AG20443 (cell line): ENCODE measurements at regions not wholly inside any gene's neighbourhood (a gene's known extent, or its start where the extent isn't known, plus 50 kb on each side); places are given as distances from the start of the nearest gene placed in this dataset.

Experiments
- DNase-seq: peaks from one replicate; pipeline ENCODE4 v3.0.0; 2012; ENCODE audit warnings: low spot score, mixed read lengths

DNA sequence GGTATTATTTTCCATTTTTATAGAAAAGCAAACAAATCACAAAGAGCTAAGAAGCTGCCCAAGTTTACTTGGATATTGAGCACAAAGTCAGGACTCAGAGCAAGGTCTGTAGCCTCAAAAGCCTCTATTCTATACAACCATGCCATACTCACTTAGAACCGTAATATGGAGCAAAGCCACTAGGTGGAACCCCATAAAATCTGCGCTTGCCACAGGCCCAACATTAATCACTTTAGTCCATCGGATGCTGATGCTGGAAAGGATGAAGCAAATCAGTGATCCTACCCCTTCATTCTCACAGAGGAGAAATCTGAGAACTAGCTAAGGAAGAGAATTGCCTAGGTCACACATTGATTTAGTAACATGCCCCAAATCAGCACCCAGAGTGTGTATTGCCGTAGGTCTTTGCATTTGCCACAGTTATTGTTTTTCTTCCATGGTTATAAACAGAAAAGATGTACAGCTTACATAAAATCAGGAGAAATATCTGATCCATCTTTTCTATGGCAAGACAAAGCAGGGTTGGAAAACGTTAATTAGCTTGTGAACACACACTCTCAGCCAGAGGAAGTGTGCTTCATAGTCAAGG lies 56.7 kb upstream of the RAB38 start:
- peak; percentile 63 for DNase-seq

GRCh38 chr11:88229303-88229702 lies 54.1 kb upstream of the RAB38 start:
- DNase-seq = no peak
